Gastroesophageal sphincter (tissue), 3 donors: ENCODE measurements at regions not wholly inside any gene's neighbourhood (a gene's known extent, or its start where the extent isn't known, plus 50 kb on each side); places are given as distances from the start of the nearest gene placed in this dataset.

ENCODE experiments used
- POLR2A ChIP-seq, 2 donors: fragments of 450-650 bp; IDR thresholded peaks; one replicate each; pipeline ENCODE4 v1.6.1; 2017; ENCODE audit warnings: antibody characterized with exemption in 2 of 2, mild to moderate bottlenecking in 2 of 2, moderate library complexity in 1 of 2
- TF ChIP-seq, protein P1 (sequence below), 4 experiments: fragments of 200-600 bp in 2 of 4; fragments of 450-650 bp in 2 of 4; sonication (generic) in 1 of 4; IDR thresholded peaks; one replicate each; pipeline ENCODE4 v1.5.1; 2017 to 2019; ENCODE audit warnings: antibody characterized with exemption in 4 of 4, mild to moderate bottlenecking in 2 of 4, moderate library complexity in 2 of 4

DNA sequence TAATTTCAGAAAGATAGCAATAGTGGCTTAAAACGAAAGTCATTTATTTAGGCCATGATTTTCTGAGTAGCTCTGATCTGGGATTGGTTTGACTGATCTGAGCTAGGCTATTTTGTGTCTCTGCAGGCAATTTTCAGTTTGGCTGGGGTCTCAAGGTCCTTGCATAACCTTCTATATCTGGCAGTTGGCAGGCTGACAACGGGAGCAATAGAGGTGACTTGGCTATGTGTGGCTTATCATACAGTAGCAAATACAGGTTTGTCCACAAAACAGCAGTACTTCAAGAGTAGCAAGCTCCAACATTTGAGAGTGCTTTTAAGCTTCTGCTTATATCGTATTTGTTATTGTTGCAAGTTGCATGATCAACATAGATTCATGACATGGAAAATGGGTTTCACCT lies 1167.3 kb upstream of the CELF2 start:
- TF ChIP-seq, protein P1, sequence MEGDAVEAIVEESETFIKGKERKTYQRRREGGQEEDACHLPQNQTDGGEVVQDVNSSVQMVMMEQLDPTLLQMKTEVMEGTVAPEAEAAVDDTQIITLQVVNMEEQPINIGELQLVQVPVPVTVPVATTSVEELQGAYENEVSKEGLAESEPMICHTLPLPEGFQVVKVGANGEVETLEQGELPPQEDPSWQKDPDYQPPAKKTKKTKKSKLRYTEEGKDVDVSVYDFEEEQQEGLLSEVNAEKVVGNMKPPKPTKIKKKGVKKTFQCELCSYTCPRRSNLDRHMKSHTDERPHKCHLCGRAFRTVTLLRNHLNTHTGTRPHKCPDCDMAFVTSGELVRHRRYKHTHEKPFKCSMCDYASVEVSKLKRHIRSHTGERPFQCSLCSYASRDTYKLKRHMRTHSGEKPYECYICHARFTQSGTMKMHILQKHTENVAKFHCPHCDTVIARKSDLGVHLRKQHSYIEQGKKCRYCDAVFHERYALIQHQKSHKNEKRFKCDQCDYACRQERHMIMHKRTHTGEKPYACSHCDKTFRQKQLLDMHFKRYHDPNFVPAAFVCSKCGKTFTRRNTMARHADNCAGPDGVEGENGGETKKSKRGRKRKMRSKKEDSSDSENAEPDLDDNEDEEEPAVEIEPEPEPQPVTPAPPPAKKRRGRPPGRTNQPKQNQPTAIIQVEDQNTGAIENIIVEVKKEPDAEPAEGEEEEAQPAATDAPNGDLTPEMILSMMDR (IDR thresholded peaks at IDR 0.05) = no peak
- no peak for TF ChIP-seq POLR2A (IDR thresholded peaks at IDR 0.05)
